CD4-positive, alpha-beta T cell treated with Interleukin-10 for 1 hour (primary cell): ENCODE measurements at regions not wholly inside any gene's neighbourhood (a gene's known extent, or its start where the extent isn't known, plus 50 kb on each side); places are given as distances from the start of the nearest gene placed in this dataset.
"Not testable (repeated sequence)": the region's sequence is repeated elsewhere in the genome, so short reads cannot be mapped to it uniquely, and the experiment has no call there.

ENCODE experiments used
- DNase-seq: peaks from one replicate; pipeline ENCODE4 v3.0.0-alpha.2; 2020

DNA sequence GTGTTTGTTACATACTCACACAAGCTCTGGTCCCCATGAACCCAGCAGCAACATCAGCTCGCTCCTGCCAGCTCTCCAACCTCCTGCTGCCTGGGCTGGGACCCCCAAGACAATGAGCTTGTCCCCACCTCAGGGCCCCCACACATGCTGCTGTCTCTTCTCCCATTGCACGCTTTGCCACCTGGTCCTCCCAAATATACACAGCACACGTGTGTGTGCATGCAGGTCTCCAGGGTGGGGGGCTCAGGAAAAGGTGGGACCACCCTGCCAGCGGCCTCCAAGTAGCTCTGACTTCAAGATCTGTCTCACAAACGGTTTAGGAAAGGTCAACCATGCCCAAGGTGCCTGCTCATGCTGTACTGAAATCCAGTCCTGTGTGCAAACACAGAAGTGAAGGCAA is 68.1 kb upstream of the CCND1 start:
- DNase-seq, result no peak

DNA sequence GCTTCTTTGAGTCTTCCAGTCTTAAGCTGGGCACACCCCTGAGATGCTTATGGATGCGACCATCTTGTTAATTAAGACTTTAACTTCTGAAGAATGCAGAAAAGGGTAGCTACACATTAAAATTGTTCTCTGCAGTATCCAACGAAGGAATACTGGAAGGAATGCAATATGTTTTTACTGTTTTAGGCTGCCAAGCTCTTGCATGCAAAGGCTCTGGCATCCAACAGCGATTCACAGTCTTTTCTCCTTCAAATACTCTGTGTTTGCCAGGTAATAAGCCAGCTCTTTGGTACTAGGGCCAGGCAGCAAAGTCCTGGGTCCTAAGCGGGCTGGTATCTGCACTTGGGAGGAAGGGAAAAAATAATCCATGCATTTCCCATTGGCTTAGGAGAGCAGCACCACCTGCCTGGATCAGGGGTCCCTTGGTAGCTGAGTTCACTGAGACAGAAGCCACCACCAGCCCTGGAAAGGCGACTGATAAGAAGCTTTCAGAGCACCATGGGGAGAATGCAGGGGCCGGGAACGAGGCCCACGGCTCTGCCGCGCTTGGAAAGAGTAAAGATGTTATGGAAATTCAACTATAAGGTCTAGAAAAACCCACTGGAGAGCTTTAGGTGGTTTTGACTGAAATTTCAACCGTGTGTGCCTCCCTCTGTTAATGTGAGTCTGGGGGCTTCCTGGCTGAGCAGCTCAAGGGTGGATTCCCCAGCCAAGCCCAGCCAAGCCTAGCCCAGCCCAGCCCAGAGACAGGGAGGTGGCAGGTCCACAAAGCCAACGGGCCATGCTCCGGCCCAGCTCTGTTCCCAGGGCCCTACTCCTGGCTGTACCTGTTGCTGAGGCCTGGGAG is 67.0 kb upstream of the CCND1 start:
- DNase-seq, result no peak

DNA sequence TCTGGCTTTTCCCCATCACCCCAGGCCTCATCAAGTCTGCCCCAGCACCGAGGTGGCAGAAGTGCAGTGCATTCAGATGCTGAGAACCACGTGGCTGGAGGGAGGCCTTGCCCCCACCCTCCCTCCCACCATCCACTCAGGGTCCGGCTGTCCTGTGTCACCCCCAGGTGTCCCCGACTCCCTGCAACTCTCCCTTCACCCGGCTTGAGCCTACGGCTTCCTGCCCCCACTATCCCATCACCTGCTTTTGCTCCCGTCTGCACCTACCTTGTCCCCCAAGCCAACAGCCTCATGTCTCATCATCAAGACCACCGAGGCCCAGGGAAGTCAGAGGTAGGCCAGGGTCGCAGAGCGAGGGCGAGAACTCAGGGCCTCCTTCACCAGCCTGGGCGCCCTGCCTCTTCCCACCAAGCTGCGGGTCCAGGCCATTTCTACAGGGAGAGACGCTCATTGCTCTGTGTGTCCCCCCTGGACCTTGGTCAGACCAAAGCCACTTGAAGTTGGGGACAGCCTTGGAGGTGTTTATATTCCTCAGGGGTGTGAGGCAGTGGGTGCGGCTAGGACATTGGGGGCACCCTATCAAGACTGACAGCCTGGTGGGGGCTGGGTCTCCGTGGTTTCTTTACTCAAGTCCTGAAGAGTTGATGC is 66.2 kb upstream of the CCND1 start:
- no peak for DNase-seq

GRCh38 chr11:69575296-69576068 is 65.5 kb upstream of the CCND1 start:
- no peak for DNase-seq

DNA sequence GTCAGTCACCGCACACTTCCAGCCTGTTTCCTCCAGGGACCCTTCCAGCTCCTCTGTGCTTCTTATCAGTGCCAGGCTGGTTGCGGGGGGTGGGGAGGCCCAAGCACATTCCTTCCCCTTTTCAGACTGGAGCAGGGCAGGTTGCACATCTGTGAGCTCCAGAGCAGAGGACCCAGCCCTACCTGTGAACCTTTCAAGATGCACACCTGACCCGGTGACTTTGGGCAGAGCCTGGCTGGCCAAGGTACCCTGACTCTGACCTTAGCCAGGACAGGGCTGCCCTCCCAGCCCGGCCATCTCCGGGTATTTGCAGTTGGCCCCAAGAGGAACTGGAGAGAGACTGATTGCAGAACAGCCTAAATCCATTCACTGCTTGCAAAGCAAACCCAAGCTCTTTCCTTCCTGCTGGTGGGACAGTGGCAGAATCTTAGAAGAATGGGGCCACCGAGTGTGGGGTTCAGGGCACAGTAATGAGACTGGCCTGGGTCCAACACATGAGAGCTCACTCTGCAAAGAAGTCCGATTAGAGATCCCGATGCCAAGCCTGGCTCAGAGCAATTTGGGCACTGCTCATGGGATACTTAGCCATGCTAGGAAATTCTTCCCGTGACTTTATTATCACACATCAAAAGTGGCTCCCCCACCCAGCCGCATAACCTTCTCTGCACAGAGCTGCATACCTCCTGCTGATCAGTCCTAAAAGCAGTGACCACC is 64.7 kb upstream of the CCND1 start:
- no peak for DNase-seq

GRCh38 chr11:69578167-69578566 is 62.8 kb upstream of the CCND1 start:
- no peak for DNase-seq

GRCh38 chr11:69580529-69580928 is 60.4 kb upstream of the CCND1 start:
- no peak for DNase-seq

DNA sequence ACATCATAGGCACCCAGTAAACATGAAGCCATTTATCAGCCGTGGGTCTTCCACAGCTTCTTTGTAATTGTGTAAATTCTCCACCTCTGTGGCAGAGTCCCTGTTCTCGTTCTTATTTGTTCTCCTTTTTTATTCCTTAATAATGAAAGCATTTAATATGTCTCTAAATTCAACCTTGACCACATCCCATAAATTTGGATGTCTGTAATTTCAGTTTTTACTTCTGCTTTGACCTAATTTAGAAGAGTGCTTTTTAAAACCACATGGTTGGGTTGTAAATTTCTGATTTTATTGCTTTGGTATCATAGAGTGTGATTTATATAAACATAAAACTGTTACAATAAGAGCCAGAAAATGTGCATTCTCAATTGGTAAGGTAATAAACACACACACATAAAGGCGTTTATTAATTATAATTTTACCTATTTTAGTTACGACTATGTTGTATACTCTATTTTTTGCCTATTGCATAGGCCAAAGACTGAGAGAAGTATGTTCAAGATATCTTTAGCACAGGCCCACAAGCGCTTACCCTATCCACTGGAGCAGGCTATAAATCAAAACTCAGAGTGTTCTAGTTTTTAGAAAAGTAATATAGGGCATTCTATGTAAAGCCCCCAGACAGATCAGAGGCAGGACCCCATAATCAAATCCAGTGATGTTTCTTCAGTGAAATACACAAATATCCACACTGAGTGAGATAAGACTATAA is 58.0 kb upstream of the CCND1 start:
- DNase-seq, result no peak

DNA sequence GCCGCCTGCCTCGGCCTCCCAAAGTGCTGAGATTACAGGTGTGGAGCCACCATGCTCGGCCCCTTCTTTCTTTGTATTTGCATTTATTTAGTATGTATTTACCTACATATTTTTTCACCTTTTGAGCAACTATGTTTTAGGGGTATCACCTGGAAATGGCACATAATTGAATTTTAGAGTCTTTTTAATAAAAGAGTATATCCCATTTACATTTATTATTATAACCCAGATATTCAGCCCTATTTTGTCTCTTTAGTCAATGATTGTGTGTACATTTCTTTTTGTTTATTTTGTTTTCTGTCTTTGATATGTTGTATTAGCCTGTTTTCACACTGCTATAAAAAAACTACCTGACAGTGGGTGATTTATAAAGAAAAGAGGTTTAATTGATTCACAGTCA is 56.8 kb upstream of the CCND1 start:
- DNase-seq, result no peak

- DNase-seq, result no peak
These were observed 55.6 kb upstream of the CCND1 start for GRCh38 chr11:69585385-69585784.

DNA sequence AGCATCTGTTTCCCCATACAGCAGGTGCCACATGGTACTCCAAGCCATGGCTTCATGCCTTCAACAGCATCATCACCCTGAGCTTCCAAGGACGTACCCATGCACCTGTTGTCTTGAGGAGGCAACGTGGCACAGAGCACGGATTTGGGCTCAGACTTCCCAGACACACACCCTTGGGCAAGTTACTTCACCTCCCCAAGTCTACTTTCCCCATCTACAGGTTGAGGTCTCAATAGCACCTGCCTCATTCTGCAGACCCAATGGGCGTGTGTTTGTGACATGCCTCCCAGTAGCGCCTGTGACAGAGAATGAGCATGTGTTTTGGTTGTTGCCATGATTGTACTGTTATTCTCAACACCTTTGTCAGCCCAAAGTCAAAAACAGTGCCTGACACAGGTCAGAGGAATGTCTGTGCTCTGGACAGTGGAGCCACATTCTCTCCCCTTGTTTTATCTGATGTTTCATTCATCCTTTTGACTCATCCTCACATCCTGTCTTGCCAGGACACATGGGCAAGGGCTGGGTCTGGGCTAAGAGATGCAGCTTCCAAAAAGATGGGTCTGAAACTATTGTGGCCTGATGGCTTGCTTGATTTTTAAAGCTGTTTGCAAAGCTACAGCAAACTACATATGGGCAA is 53.4 kb upstream of the CCND1 start:
- no peak for DNase-seq

DNA sequence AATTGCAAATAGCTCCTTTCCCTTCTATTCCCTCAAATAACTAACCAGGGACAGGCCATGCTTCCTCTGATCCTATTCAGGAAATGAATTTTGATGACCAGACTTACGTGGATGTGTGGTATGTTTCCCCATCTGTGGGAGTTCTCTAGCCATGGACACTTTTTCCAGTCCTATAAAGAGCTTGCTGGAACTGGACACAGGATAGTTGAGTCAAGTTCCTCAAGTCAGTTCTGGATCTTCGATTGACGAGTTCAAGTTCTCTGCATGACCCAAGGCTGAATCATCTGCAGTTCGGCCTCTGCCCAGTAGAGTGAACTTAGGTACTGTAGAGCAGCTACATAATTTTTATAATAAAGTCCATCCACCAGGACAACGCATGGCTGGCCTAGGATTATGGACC is 52.7 kb upstream of the CCND1 start:
- no peak for DNase-seq

GRCh38 chr11:69590088-69590487 is 50.9 kb upstream of the CCND1 start:
- not testable (repeated sequence) for DNase-seq
